Glomerular visceral epithelial cell (primary cell): ENCODE measurements at regions not wholly inside any gene's neighbourhood (a gene's known extent, or its start where the extent isn't known, plus 50 kb on each side); places are given as distances from the start of the nearest gene placed in this dataset.
A peak's percentile ranks its signal among the peaks of the same experiment; 100 is the strongest.

ENCODE experiments used
- DNase-seq: peaks from one replicate; pipeline ENCODE4 v3.0.0-alpha.2; 2016; ENCODE audit errors: extremely low spot score

GRCh38 chr14:106843386-106843785 lies 1317.0 kb downstream of the TMEM121 start:
- no peak for DNase-seq

- peak; percentile 23 for DNase-seq
Observed at GRCh38 chr14:106843951-106844483, 1317.6 kb downstream of the TMEM121 start.

- peak; percentile 38 for DNase-seq
Observed at GRCh38 chr14:106844608-106845285, 1318.4 kb downstream of the TMEM121 start.

- peak; percentile 71 for DNase-seq
Observed at GRCh38 chr14:106845286-106846087, 1319.1 kb downstream of the TMEM121 start.

GRCh38 chr14:106846218-106846617 lies 1319.8 kb downstream of the TMEM121 start:
- no peak for DNase-seq

- peak; percentile 63 for DNase-seq
Observed at GRCh38 chr14:106848330-106849121, 1322.1 kb downstream of the TMEM121 start.

GRCh38 chr14:106850913-106851825 lies 1324.8 kb downstream of the TMEM121 start:
- DNase-seq, result no peak

GRCh38 chr14:106872611-106873446 lies 1346.4 kb downstream of the TMEM121 start:
- DNase-seq, result peak; percentile 65

GRCh38 chr14:106874350-106874749 lies 1348.0 kb downstream of the TMEM121 start:
- no peak for DNase-seq

GRCh38 chr14:106875503-106875902 lies 1349.1 kb downstream of the TMEM121 start:
- DNase-seq, result no peak

- DNase-seq, result no peak
Observed at GRCh38 chr14:106876711-106877110, 1350.3 kb downstream of the TMEM121 start.

GRCh38 chr14:106877517-106877916 lies 1351.1 kb downstream of the TMEM121 start:
- DNase-seq, result peak; percentile 14

GRCh38 chr14:106879241-106879640 lies 1352.9 kb downstream of the TMEM121 start:
- DNase-seq, result peak; percentile 29

- DNase-seq, result no peak
Observed at GRCh38 chr14:106883218-106883692, 1356.9 kb downstream of the TMEM121 start.
